ENCODE measurements at regions not wholly inside any gene's neighbourhood (a gene's known extent, or its start where the extent isn't known, plus 50 kb on each side); places are given as distances from the start of the nearest gene placed in this dataset.

DNA sequence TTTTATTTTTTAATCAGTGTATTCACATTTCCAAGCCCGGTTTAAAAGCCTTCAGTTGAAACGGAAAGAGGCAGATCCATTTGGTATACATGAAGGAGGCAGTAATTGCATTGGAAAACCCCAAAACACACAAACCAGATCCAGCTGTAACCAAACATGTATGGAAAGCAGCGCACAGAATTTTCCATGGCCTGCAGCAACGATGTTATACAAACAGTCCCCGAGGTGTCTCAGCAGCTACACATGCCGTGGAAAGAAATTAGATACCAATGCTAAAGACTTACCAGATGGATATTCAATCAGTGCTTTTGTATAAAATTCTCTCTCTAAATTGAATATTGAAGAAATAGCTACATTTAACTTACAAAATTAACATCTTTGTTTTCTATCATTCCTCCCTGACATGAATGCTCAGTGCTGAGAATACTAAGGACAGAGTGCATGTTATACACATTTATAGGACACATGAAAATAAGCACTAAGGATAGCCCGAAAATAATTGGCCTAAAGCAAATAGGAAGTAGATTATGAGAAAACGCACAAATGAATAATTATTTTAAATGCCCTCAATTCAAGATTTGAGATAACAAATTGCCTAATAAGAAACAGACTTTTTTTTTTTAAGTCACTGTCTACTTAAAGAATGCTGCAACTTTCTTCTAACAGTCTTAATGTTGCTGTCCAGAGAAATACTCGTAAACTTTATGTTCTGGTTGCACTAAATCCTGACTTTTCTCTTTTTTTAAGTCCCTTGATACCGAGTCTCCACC is 713.1 kb downstream of the HDGFL1 start:
- peak; percentile 4 for DNase-seq (ENCODE audit: low spot score)

DNA sequence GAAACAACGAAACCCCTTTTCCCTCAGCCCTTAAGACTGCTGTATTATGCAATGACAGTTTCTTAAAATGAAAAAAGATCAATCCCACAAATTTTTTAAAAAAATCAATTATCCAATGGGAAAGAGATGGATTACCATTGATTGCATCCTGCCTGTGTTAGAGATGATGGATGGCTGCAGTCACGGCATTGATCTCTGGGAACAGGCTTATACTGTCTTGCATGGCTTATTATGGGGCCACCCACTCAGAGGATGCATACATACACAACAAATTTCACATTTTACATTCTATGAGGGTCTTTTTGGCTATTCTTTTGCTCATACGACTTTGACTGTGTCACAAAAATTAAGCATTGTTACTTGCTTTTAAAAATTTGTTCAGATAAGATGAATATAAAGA is 724.3 kb downstream of the HDGFL1 start:
- DNase-seq (ENCODE audit: low spot score): no peak

DNA sequence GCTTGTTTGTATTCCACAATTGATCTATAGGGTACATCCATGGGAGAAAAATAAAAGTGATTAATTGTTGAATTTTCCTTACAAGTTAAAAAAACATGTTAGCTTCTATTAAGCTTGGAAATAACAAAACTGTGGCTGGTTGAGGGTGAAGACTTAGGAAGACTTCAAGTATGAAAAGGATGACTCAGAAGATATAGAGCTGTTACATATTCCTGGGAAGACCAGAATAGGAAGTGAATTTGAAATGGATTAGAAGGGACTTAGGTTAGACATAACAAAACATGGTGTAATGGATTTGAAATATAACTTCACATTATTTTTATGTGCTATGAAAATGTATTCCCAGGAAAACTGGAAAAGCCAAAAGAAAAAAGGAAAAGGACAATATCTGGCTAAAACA is 732.2 kb downstream of the HDGFL1 start:
- DNase-seq (ENCODE audit: low spot score): no peak

- DNase-seq (ENCODE audit: low spot score): no peak
Observed at GRCh38 chr6:23302514-23302913, 733.1 kb downstream of the HDGFL1 start.

GRCh38 chr6:23305325-23305943 is 736.1 kb downstream of the HDGFL1 start:
- no peak for DNase-seq (ENCODE audit: low spot score)

- no peak for DNase-seq (ENCODE audit: low spot score)
Observed at GRCh38 chr6:23306251-23306950, 737.0 kb downstream of the HDGFL1 start.

DNA sequence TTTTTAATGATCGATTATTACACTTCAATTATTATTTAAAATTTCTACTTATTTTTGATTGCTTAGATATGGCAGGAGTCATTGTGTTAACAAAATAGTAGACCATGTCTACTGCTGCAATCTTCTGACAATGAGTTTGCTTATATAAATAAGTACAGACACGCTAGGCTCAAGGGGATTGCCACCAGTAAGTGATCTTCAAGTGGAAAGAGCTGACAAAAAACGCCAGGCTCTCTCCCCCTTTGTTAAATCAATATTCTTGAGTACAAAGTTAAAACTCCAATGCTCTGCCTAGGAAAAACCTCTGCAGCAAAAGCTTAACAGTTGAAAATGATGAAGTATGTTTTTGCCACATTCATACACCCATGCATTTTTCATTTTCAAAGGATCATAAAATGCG is 738.1 kb downstream of the HDGFL1 start:
- DNase-seq (ENCODE audit: low spot score): no peak

DNA sequence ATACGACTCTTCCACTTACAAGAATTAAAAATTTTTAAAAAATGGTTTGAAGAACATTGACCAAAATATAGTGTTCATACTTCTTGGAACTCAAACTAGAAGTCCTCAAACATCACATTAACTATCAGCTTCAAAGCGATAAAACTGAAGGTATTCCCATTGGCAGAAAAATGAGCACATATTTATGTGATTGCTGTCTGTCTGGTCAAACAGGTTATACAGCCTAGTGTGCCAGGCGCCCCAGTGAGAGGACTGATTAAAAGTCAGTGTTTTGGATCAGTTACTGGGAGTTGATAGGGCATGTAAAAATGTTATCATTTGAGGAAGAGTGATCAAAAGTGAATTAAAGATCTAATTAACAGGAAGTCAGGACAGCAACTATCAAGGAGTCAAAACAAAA is 738.8 kb downstream of the HDGFL1 start:
- DNase-seq (ENCODE audit: low spot score): no peak

DNA sequence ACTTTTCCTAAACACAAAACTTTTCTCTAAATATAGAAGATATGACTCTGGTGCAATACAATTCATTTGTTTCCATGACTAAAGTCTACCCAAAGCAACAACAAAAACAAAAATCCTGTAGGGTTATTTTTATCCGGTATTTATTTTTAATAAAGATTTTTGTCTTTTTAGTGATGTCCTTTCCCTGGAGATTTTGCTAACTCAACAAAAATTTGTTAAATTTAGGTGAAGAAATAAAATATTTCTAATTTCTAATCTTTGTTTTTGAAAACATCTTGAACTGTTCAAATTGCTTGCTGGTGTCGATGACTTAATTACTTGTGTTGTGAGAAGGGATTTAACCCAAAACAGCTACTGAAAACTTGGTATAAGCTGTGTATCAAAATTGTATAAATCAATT is 741.8 kb downstream of the HDGFL1 start:
- no peak for DNase-seq (ENCODE audit: low spot score)

DNA sequence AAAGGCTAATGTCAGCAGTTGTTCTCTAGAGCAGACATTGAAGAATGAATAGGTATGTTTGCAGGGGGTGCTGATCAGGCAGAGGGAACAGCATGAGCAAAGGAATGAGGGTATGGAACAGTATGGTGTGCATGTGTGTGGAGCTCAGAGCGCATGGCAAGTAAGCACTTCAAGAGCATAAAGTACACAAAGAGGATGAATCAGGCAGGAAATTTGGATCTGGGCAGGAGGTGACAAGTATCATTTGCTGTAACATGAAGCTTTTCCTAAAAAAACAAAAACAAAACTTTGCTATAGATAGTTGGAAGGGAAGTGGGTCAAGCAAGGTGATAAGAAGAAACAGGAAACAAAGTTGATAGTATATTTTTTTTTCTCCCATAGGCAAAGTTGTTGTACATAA is 746.8 kb downstream of the HDGFL1 start:
- no peak for DNase-seq (ENCODE audit: low spot score)

GRCh38 chr6:23316931-23317330 is 747.6 kb downstream of the HDGFL1 start:
- DNase-seq (ENCODE audit: low spot score): no peak

DNA sequence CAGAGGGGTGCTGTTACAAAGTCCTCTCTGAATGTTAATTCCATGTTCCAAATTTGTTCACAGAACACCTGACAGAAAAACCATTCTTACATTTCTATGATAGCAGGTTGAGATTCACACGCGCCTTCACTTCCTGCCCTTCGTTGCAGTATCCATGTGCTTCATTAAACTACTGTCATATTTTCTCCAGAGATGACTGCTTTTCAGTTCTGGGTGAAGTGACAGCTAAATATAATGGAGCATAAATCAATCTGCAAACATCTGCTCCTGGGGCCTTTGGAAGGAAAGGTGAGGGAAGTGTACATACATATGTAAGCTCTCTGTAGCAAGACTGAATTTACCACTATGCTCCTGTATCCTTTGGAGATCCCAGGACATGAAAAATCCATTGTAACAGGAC is 750.2 kb downstream of the HDGFL1 start:
- no peak for DNase-seq (ENCODE audit: low spot score)

DNA sequence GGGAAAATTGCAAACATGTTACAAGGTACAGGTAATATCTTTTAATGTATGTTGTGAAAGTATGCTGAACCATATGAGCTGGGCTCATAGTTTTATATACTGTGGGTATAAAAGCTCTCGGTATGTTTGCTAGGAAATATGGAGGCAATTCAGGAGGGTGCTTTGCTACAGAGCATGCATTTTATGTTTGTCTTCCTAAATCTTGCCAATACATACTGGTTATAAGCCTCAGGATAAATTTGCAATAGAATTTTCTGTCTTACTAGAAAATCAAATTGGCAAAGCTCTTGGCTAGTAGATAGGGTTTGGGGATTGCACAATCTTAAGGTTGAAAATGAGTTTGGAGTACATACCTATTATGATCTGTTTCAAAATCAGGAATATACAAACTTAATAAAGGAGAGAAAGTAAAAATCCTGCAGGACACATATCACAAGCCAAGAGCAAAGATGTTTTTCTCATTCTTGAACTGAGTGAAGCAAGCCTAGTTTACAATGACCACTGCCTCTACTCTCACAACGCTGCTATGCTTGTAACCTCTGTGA is 751.2 kb downstream of the HDGFL1 start:
- no peak for DNase-seq (ENCODE audit: low spot score)

DNA sequence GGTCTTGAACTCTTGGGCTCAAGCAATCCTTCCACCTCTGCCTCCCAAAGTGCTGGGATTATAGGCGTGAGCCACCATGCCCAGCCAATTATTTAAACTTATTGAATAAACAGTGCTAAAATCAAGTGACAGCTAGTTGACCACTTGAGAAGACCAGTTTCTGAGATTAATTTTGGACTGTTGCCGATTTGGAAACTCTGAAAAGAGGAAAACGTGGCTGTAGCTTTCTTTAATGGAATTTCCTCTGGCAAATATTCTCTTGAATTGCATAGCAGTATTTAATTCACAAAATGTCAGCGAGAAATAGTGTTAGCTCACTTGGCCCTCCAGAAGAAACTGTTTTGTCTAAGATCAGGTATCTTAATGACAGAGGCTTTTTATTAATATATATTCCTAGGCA is 754.5 kb downstream of the HDGFL1 start:
- no peak for DNase-seq (ENCODE audit: low spot score)

DNA sequence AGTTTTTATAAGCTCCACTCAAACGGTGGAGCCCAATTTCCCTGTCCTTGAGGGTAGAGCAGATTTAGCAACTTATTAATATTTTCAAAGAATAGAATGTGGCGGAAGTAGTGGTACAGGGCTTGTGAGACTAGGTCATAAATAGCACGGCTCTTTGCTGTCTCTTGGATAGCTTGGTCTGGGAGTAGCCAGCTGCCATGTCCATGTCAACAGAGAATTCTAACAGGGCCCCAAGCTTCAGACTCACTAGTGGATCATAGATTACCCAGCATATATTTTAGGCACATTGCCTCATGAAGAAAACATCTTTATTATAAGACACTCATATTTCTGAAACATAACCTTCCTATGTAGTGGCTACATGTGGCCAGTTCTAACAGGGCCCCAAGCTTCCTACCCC is 755.7 kb downstream of the HDGFL1 start:
- no peak for DNase-seq (ENCODE audit: low spot score)

- no peak for DNase-seq (ENCODE audit: low spot score)
Observed at GRCh38 chr6:23327621-23328020, 758.3 kb downstream of the HDGFL1 start.

GRCh38 chr6:23329086-23329485 is 759.7 kb downstream of the HDGFL1 start:
- no peak for DNase-seq (ENCODE audit: low spot score)

DNA sequence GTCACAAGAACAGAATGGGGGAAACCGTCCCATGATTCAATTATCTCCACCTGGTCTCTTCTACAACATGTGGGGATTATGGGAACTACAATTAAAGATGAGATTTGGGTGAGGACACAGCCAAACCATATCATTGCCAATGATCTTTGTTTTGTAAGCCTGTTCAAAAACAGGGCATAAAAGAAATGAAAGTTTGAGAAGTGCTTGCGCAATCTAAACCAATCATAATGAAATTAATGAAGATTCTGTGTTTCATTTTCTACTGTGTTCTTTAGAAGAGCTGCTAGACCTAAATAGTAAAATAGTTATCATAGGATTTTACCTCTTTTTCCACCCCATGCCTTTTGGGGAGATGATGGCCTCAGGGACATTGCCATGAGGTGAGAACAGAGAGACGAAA is 761.3 kb downstream of the HDGFL1 start:
- DNase-seq (ENCODE audit: low spot score): no peak

GRCh38 chr6:23334360-23334759 is 765.0 kb downstream of the HDGFL1 start:
- no peak for DNase-seq (ENCODE audit: low spot score)

DNA sequence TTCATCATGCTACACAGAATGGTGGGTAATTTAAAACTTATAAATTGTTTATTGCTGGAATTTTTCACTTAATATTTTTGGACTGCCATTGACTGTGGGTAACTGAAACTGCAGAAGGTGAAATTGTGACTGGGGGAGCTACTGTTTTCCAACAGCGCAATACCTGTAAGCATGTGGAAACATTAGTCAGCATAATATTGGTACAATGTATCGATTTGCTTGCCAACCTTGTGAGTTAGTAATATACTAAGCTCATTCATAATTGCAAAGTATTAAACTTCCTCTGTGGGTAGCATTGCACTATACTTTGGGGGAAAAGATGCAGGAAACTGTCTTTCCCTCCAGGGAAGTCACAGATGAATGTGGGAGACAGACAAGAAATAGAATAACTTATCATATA is 766.5 kb downstream of the HDGFL1 start:
- no peak for DNase-seq (ENCODE audit: low spot score)

DNA sequence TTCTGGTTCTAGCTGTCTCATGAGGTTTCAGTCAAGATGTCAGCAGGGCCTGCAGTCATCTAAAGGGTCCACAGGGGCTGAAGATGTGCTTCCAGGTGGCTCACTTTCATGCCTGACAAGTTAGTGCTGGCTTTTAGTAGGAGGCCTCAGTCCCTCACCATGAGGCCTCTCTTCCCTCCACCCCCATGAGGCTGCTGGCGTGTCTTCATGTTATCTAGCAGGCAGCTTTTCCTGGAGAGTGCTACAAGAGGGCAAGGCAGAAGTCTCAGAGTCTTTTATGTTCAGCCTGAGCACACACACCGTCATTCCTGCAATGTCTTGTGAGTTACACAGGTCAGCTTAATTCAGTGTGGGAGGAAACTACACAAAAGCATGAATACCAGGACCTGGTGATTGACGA is 769.9 kb downstream of the HDGFL1 start:
- DNase-seq (ENCODE audit: low spot score): no peak

DNA sequence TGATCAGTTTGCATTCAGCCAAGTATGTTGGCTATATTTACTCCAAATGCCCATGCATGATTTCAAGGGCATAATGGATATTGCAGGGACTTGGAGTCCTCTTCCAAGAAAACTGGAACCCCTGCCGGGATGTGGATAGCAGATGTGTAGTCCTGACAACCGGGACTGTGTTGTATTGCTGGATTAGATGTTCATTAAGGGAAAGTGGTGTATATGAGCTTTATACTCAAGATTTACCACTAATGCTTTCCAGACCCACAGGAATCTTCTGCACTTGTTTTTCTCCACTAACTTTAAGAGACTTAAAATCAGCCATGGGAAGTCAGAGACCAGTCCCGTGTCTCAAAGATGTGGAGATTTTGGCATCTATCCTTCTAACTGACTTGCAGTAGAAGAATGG is 770.9 kb downstream of the HDGFL1 start:
- no peak for DNase-seq (ENCODE audit: low spot score)
